NCI-H1694 (cell line): ENCODE measurements at regions not wholly inside any gene's neighbourhood (a gene's known extent, or its start where the extent isn't known, plus 50 kb on each side); places are given as distances from the start of the nearest gene placed in this dataset.

Experiments
- DNase-seq: peaks from one replicate; lab custom pipeline; 2025; lab: John Stamatoyannopoulos, UW

DNA sequence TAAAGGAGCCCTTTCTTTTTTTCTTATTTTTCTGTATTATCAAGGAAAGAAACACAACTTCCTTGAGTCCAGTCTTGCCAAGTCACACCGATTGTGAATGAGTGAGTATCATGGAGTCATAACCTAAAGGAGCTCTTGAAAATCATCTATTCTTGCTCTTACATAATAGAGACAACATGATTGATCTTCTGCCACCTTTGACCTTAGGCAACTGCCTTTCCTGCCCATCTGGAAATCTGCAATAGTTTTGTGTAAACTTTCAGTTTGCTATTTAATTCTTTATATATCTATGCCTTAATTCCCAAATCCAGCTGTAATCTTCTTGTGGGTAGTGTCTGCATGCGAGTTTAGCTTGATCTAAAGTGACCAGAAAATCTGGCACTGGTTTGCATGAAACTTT is 149.9 kb upstream of the FST start:
- no peak for DNase-seq

- DNase-seq: no peak
Observed at GRCh38 chr5:53331463-53331862, 149.0 kb upstream of the FST start.

- no peak for DNase-seq
Observed at GRCh38 chr5:53333160-53333559, 147.3 kb upstream of the FST start.

GRCh38 chr5:53334431-53334941 is 145.9 kb upstream of the FST start:
- DNase-seq: no peak

- no peak for DNase-seq
Observed at GRCh38 chr5:53335115-53335514, 145.3 kb upstream of the FST start.

- no peak for DNase-seq
Observed at GRCh38 chr5:53337827-53338226, 142.6 kb upstream of the FST start.

GRCh38 chr5:53338971-53339370 is 141.5 kb upstream of the FST start:
- no peak for DNase-seq

DNA sequence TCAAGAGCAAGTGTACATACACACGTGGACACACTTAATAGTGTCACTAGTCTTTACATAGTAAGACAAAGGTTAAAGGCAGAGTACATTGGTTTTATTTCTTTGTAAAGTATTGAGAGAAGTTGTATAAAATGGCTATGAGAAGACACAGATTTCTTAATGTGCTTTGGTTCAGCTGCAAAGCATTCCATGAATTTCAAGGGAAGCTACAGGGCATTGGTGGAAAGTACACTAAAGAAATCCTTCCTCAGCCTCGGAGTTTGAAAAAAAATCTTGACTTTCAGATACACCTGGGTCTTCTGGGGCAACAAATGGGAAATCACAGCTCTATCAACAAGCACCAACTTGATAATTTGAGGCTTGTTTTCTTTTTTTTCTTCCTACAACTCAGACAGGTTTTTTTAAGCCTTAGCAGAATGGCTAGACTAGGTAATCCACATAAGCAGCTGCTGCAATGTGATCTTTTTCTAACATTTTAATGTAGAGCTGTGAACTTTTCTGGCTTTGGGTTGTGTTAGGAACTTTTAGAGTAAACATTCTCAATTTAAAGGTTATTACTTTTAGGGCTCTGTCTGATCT is 140.4 kb upstream of the FST start:
- DNase-seq: no peak

DNA sequence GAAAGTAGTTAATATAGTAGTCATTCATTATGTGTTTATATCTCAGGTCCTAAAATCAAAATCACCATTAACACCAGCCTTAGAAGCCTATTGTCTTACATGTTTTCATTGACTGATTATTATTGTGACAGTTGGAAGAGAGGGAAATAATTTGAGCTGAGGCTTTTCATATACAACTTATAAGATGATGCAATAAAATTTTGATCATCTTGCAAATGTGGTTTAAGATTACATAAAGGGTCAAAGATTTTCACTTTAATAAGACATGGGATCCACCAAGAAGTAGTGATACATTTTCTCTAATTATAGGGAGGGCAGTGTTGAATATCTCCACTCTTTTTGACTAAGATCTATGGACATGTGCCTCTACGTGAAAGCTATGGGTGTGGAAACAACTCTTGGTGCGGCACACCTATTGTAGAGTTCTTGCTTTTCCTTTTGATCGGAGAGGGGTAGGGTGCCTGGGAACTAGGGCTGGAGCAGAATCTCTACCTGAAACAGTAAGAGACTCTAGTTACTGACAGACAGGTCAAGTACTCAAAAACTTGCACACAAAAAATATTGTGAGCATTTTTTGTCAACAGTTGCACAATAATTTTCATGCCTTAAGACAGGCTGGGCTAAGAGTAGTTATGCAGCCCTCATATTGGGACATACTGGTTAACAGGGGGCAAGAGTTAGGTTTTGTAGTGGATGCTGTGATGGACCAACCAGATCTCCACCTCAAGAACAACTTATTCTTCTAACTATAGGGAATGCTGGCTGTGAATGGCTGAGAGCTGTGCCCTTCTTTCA is 139.3 kb upstream of the FST start:
- no peak for DNase-seq

- no peak for DNase-seq
Observed at GRCh38 chr5:53342236-53342635, 138.2 kb upstream of the FST start.

- DNase-seq: no peak
Observed at GRCh38 chr5:53343187-53343586, 137.2 kb upstream of the FST start.

- no peak for DNase-seq
Observed at GRCh38 chr5:53350368-53350767, 130.1 kb upstream of the FST start.

DNA sequence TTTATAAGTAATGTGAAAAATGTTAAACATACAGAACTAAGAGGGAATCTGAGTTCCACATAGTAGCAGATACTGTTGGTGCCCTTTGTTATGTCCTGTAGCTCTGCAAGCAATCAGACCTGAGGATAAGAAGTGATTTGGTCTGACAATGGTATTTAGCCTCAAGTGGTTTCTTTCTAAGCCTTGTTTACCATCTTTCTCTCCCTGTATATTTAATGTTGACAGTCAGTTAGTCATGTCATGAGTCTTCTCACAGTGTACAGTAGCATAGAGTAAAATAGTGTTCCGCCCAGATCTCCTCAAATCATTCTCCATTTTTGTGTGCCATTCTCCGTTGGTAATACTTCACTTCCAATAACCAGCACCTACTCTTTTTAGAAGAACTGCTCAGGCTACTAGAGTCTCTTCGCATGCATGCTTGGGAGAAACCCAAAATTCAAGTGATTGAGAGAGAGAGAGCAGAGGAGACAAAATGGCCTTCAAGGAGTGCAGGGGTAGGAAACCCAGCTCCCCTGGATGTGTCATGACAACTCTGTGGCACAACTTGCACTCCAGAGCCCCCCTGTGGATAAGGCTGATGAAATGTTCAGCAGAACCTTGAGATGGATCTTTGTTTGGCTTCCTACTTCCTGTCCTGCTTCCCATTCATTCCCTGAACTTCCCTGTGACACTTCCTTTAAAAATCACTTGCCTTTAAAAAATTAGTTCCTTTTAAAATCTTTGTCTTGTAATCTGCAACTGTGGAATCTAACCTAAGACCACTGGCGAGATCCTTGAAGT is 129.2 kb upstream of the FST start:
- DNase-seq: no peak

DNA sequence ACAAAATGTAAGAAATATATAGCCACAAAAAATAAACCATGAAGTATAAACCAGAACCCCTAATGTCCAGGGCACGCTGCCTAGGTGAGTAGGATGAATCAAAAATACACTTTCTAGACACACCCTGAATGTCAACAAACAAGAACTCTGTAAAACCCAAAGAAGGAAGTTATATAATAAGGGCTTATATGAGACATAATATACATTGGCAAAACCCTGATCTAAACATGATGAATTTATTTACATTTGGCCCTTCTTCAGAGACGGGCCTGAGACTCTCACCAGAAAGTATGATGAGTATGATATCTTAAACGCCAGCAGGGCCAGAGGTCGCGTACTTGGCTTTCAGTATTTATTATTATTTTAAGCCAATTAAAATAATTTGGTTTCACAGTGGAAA is 125.1 kb upstream of the FST start:
- no peak for DNase-seq

DNA sequence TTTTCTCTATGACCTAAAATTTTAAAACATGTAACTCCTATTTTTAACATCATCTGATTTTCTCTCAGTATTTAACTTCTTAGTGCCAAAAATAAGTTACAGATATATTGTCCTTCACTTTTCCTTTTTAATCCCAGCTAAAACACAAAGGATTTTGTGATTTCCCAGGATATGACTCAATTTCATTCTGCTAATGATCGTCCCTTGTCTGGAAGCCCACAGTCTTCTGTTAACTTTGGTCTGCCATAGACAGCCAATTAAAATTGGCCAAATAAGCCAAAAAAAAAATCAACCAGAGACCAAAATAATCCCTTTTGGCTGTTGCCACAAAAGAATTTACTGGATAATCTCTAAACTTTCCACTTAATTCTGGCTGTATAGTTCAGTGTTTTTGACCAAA is 124.5 kb upstream of the FST start:
- no peak for DNase-seq

- no peak for DNase-seq
Observed at GRCh38 chr5:53357439-53357838, 123.0 kb upstream of the FST start.

DNA sequence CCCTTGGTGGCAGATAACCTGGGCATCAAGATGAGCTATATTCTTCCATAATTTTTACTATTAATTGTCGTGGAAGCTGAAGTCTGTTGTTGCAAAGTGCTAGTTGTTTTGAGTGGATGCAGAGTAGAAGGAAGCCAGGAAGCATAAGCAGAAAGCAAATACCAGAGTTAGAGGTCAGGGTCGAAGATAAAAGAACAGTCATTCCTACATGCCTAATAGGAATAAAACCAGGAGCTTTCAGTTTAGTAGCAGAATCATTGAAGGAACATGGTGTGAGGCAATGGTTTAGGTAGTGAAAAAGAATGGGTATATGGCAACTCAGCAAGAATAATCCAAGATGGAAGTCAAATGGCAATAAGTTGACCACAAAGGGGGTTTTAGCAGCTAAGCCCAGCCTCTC is 121.6 kb upstream of the FST start:
- DNase-seq: no peak

DNA sequence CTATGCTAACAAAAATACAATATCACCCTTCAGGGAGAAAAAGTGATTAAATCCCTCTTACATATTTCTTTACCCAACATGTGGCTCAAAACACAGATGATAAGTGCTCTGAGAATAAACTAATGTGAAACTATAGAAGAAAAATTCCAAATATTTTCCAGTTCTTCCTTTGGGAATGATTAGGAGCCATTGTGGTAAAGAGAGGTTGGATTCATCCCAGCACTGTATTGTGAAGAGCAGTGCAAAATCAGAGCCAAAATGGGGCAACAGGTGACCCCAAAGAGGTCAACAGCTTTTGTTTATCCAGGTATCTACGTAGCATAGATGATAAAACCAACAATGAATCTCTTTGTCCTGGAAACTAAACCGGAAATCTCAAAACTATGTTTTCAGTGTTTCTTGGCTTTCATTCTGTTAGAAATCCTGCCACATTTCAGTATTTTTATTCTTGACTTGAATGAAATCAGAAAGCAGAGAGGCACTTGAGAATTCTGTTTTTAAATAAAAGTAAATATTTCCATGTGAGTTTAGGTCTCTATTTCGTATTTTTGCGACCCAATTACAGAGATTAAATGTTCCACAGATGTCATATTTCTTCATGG is 120.4 kb upstream of the FST start:
- no peak for DNase-seq

DNA sequence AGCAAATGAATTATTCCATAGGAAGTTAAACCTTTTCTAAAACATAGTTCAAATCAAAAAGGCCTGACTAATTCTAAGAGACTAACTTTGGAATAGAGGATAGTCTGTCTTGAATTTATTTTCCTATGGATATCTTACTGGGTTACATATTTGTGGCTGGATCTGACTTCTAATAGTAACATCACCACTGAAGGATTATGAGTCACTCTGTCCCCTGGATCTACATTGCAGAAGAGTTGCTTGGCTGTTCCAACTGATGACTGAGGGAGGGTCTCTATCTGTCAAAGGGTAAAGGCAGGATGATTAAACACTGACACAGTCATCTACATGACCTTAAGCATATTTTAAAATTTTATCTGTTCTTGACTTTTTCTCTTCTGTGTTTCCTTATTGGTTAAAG is 119.6 kb upstream of the FST start:
- DNase-seq: no peak

DNA sequence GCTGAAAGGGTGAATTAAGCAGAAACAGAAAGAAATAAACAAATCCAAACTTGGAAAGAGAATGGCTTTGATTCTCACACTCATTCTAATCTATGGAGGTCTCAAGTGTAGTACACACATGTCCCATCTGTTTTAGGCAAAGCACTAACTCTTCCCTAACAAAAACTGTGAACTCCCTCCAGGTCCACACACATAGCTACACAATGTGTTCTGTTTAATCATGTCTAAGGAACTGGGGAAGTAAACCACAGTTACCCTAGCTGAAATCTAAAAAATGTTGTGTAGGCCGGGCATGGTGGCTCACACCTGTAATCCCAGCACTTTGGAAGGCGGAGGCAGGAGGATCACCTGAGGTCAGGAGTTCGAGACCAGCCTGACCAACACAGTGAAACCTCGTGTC is 118.7 kb upstream of the FST start:
- DNase-seq: no peak

- no peak for DNase-seq
Observed at GRCh38 chr5:53362521-53362941, 117.9 kb upstream of the FST start.

DNA sequence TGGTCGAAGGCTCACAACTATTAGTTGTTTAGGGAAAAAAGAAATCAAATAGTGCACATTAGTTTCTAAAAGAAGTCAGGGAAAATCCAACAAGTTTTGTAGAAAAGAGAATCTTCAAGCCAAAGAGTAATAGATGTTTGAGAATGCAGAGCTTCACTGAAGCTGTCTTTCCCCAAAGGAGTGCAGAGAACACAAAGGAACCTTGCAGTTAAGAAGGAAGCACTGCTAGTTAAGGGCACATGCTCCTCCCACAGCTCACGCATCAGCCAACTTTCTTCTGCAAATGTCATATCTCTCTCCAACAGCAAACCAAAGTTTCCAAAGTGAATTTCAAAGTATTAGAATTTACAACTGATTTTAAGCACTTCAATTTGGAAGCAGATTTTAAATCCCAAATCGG is 116.4 kb upstream of the FST start:
- DNase-seq: no peak

DNA sequence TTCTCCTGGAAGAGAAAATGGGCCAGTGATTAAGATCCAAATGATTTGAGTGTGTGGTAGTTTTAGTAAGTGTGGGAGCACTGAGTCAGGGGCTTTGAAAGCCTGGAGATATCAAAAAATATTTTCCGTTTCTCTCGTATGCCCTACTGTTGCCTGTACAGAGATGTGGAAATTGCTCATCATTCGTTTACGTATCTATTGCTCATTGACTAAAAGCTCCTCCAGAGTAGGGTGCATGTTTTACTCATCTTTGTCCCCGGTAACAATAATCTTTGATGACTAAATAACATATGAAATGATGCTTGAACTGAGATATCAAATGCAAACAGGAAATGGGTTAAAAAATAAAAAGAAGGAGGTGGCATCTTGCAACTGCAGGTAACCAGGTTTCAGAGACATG is 114.2 kb upstream of the FST start:
- DNase-seq: no peak
